DND-41 (cell line): ENCODE measurements at regions not wholly inside any gene's neighbourhood (a gene's known extent, or its start where the extent isn't known, plus 50 kb on each side); places are given as distances from the start of the nearest gene placed in this dataset.

Experiments
- ATAC-seq: fragments of 200-7000 bp; cut with Tn5 transposase; 3 replicates; pipeline ENCODE4 v1.9.1; 2021; ENCODE audit warnings: low read depth; ENCODE audit not compliant: insufficient read depth
- DNase-seq: peaks from one replicate; pipeline ENCODE4 v3.0.0-alpha.2; 2020
- H2AFZ ChIP-seq: 2 replicates; pipeline ENCODE4 v1.6.0; 2012; ENCODE audit warnings: low read depth, low read length
- H3K27ac ChIP-seq: 2 replicates; pipeline ENCODE4 v1.5.1; 2012; ENCODE audit warnings: low read length, inconsistent platforms
- H3K27me3 ChIP-seq: fragments of 200-600 bp; sonication (generic); 2 replicates; pipeline ENCODE4 v1.6.0; 2012; ENCODE audit warnings: low read length, mild to moderate bottlenecking, inconsistent platforms; ENCODE audit not compliant: insufficient read depth, poor library complexity
- H3K36me3 ChIP-seq: 2 replicates; pipeline ENCODE4 v1.5.1; 2012; ENCODE audit warnings: low read length, inconsistent platforms; ENCODE audit not compliant: insufficient read depth
- H3K4me1 ChIP-seq: 2 replicates; pipeline ENCODE4 v1.5.1; 2012; ENCODE audit warnings: mild to moderate bottlenecking, low read length; ENCODE audit not compliant: insufficient read depth
- H3K4me2 ChIP-seq: 2 replicates; pipeline ENCODE4 v1.6.0; 2012; ENCODE audit warnings: mild to moderate bottlenecking, moderate library complexity, low read length, inconsistent platforms; ENCODE audit not compliant: insufficient read depth
- H3K4me3 ChIP-seq, 2 experiments: fragments of 200-600 bp in 1 of 2; shearing (Covaris generic) in 1 of 2; 2 replicates each; pipeline ENCODE4 v1.5.1; 2012 to 2016; ENCODE audit warnings: inconsistent platforms in 2 of 2, low read length in 2 of 2, mild to moderate bottlenecking in 2 of 2, low read depth in 1 of 2, moderate library complexity in 1 of 2
- H3K79me2 ChIP-seq: 2 replicates; pipeline ENCODE4 v1.6.0; 2012; ENCODE audit warnings: low read length, inconsistent platforms; ENCODE audit not compliant: insufficient read depth
- H3K9ac ChIP-seq: 2 replicates; pipeline ENCODE4 v1.6.0; 2012; ENCODE audit warnings: low read depth, mild to moderate bottlenecking, inconsistent platforms, low read length, moderate library complexity
- H3K9me3 ChIP-seq: 2 replicates; pipeline ENCODE4 v1.5.1; 2012; ENCODE audit warnings: low read length, moderate library complexity, mild to moderate bottlenecking, inconsistent platforms; ENCODE audit not compliant: insufficient read depth, severe bottlenecking
- H4K20me1 ChIP-seq: 2 replicates; pipeline ENCODE4 v1.6.0; 2012; ENCODE audit warnings: low read length; ENCODE audit not compliant: insufficient read depth
- EZH2 ChIP-seq: IDR thresholded peaks from 3 replicates; pipeline ENCODE4 v1.6.1; 2012; ENCODE audit warnings: borderline replicate concordance, low read depth, mild to moderate bottlenecking, moderate library complexity, low read length, inconsistent platforms; ENCODE audit not compliant: severe bottlenecking
- TF ChIP-seq, protein P1 (sequence below): IDR thresholded peaks from 2 replicates; pipeline ENCODE4 v1.5.1; 2012; ENCODE audit warnings: borderline replicate concordance, low read length, moderate library complexity, mild to moderate bottlenecking; ENCODE audit not compliant: poor library complexity, severe bottlenecking; ENCODE audit errors: extremely low read depth

DNA sequence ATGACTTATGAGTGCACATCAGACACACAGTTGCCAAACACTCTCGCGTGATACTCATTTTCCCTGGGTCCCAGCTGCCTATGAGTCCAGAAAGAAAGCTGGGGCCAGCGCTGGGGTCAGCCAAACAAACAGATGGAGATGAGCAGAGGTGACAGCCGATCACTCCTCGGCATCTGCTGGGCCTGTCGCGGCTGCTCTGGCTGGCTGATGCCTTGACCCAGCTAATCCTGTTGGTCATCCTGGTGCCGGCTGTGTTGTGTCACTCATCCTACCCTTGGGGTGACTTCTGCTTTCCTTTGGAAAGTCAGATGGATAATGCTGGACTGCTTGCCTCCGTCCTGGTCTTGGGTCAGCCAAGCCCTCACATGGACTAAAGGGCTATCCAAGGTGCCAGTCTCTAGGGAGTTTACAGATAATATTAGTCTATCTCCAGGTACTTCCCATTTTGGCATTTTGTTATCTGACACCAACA is 105.3 kb upstream of the PDZRN3 start:
- no peak overlapping the region for H3K9ac ChIP-seq
- no peak for ATAC-seq
- no peaks in the 10 kb centered on the region for H4K20me1 ChIP-seq
- H3K36me3 ChIP-seq: no peaks in the 10 kb centered on the region
- H3K4me2 ChIP-seq: no peak overlapping the region
- H3K27ac ChIP-seq: no peak overlapping the region
- H3K9me3 ChIP-seq: no peaks in the 10 kb centered on the region
- H3K79me2 ChIP-seq: no peaks in the 10 kb centered on the region
- DNase-seq: no peak
- TF ChIP-seq, protein P1, sequence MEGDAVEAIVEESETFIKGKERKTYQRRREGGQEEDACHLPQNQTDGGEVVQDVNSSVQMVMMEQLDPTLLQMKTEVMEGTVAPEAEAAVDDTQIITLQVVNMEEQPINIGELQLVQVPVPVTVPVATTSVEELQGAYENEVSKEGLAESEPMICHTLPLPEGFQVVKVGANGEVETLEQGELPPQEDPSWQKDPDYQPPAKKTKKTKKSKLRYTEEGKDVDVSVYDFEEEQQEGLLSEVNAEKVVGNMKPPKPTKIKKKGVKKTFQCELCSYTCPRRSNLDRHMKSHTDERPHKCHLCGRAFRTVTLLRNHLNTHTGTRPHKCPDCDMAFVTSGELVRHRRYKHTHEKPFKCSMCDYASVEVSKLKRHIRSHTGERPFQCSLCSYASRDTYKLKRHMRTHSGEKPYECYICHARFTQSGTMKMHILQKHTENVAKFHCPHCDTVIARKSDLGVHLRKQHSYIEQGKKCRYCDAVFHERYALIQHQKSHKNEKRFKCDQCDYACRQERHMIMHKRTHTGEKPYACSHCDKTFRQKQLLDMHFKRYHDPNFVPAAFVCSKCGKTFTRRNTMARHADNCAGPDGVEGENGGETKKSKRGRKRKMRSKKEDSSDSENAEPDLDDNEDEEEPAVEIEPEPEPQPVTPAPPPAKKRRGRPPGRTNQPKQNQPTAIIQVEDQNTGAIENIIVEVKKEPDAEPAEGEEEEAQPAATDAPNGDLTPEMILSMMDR: no peak
- TF ChIP-seq EZH2: no peak
- no peaks in the 10 kb centered on the region for H3K4me1 ChIP-seq
- no peaks in the 10 kb centered on the region for H3K27me3 ChIP-seq
- no peak overlapping the region for H2AFZ ChIP-seq
- H3K4me3 ChIP-seq: no peak overlapping the region

DNA sequence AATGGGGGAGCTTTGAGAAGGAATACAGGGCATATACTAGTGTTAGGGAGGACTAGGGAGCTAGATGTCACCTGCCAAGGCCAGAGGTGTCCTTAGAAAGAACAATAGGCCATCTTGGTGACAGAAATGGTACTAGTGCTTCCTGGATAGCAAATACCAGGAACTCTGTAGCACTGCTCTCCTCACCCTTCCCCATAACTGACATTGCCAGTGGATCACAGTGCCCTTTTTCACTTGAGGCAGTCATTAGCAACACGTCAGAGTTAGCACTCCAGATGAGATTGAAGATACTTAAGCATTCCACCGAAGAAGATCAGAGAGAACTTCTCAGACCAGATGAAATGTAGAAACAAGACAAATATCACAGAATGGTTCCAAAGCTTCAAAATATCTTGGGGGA is 103.1 kb upstream of the PDZRN3 start:
- H3K36me3 ChIP-seq: no peaks in the 10 kb centered on the region
- no peaks in the 10 kb centered on the region for H3K79me2 ChIP-seq
- H3K27ac ChIP-seq: no peak overlapping the region
- ATAC-seq (no peak), DNase-seq (no peak)
- TF ChIP-seq, protein P1: no peak
- TF ChIP-seq EZH2: no peak
- no peak overlapping the region for H2AFZ ChIP-seq
- H3K27me3 ChIP-seq: no peaks in the 10 kb centered on the region
- H3K4me1 ChIP-seq: no peaks in the 10 kb centered on the region
- no peaks in the 10 kb centered on the region for H4K20me1 ChIP-seq
- no peak overlapping the region for H3K4me2 ChIP-seq
- no peak overlapping the region for H3K4me3 ChIP-seq
- H3K9me3 ChIP-seq: no peaks in the 10 kb centered on the region
- H3K9ac ChIP-seq: no peak overlapping the region

DNA sequence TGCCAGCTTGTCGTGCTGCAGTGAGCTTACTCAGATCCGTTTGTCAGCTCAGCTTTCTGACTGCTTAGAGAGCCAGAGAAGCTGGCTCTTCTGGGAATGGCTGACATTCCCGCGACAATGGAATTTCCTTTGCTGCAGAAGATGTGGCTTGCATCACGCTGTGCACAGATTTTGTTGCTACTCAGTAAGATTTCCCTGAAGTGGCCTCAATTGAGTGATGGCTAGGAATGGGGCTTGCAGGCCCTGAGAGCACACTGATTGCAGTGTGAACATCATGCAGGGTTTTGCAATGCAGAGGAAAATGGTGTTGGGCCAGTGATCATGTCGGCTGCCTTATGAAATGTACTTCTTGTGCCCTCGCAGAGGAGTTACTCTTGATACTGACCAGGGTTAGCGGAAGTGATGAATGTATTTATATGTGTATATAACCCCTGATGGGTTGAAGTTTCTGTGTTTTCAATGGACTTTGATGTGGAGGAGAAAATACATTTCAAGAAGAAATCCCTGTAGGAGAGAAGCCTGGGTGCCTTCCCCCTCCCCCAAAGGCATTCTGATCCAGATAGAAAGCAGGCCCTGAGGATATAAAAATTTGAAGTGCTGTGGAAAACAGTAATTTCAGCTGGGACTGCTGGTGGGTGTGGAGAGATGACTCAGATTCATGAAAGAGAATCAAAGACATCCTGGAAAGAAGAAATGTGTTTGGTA is 102.5 kb upstream of the PDZRN3 start:
- Histone ChIP-seq H2AFZ (no peak overlapping the region), H3K9me3 (no peaks in the 10 kb centered on the region), H3K4me3 (no peak overlapping the region), H3K4me1 (no peaks in the 10 kb centered on the region), H3K27me3 (no peaks in the 10 kb centered on the region), H4K20me1 (no peaks in the 10 kb centered on the region), H3K79me2 (no peaks in the 10 kb centered on the region), H3K27ac (no peak overlapping the region), H3K4me2 (no peak overlapping the region), H3K9ac (no peak overlapping the region), H3K36me3 (no peaks in the 10 kb centered on the region)
- ATAC-seq: no peak
- TF ChIP-seq EZH2: no peak
- TF ChIP-seq, protein P1: no peak
- DNase-seq: no peak

DNA sequence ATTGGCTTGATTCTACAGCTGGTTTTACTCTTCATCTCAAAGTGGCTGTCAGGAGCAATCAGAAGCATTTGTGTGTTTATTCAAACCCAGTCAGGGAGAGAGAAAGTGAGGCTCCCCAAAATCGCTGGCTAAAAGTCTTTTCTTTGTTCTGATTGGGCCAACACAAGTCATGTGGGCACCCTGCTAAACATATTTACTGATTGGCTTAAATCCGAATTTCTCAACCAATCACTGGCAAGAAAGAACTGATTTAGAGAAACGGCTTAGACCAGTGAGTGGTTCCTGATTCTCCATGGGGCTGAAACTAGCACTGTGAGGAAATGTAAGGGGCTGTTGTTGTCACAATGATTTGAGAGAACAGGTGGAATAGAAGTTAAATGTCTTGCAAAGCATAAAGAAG is 98.9 kb upstream of the PDZRN3 start:
- no peak overlapping the region for H2AFZ ChIP-seq
- H3K4me2 ChIP-seq: no peak overlapping the region
- no peaks in the 10 kb centered on the region for H3K79me2 ChIP-seq
- H3K27ac ChIP-seq: no peak overlapping the region
- ATAC-seq: no peak
- H3K36me3 ChIP-seq: no peaks in the 10 kb centered on the region
- H4K20me1 ChIP-seq: no peaks in the 10 kb centered on the region
- H3K4me1 ChIP-seq: no peaks in the 10 kb centered on the region
- no peaks in the 10 kb centered on the region for H3K27me3 ChIP-seq
- H3K9me3 ChIP-seq: no peaks in the 10 kb centered on the region
- H3K9ac ChIP-seq: no peak overlapping the region
- TF ChIP-seq EZH2: no peak
- TF ChIP-seq, protein P1: no peak
- no peak for DNase-seq
- H3K4me3 ChIP-seq: no peak overlapping the region
